H1 (cell line): ENCODE measurements at regions not wholly inside any gene's neighbourhood (a gene's known extent, or its start where the extent isn't known, plus 50 kb on each side); places are given as distances from the start of the nearest gene placed in this dataset.

ENCODE experiments used
- CTCF ChIA-PET: fragments of 300-600 bp; sonication (Branson Sonifier 250); formaldehyde crosslinking; loops from one replicate; lab custom pipeline; 2021; ENCODE audit not compliant: partially characterized antibody; lab: Charles Lee
- POLR2A ChIA-PET: fragments of 300-600 bp; sonication (Branson Sonifier 250); formaldehyde crosslinking; loops from one replicate; lab custom pipeline; 2021; ENCODE audit warnings: inconsistent platforms; ENCODE audit not compliant: partially characterized antibody; lab: Charles Lee
- DNase-seq, 2 experiments: peaks; one replicate each; pipeline versions ENCODE4 v3.0.0 to v3.0.0-alpha.2; 2010 to 2022; ENCODE audit warnings: low spot score in 2 of 2, low read depth in 1 of 2, mixed read lengths in 1 of 2
- FAIRE-seq: peaks from 2 replicates; lab custom pipeline; 2011; peaks lifted over from hg19 to GRCh38; lab: Jason Lieb, UNC
- H2AFZ ChIP-seq: 2 replicates; pipeline ENCODE4 v1.8.1; 2012; ENCODE audit warnings: low read length, inconsistent platforms
- H2AK5ac ChIP-seq: 2 replicates; pipeline ENCODE4 v1.6.1; 2013; ENCODE audit warnings: low read depth, low read length
- H2BK120ac ChIP-seq: replicated peaks from 2 replicates; pipeline ENCODE3; 2013; ENCODE audit warnings: low read depth, low read length, inconsistent platforms
- H2BK12ac ChIP-seq: 2 replicates; pipeline ENCODE4 v1.6.1; 2013; ENCODE audit warnings: low read depth, low read length
- H2BK15ac ChIP-seq: 2 replicates; pipeline ENCODE4 v1.6.1; 2013; ENCODE audit warnings: low read length
- H2BK20ac ChIP-seq: 2 replicates; pipeline ENCODE4 v1.6.1; 2013; ENCODE audit warnings: low read length
- H2BK5ac ChIP-seq: 2 replicates; pipeline ENCODE4 v1.6.1; 2013; ENCODE audit warnings: low read depth, low read length
- H3K14ac ChIP-seq: 2 replicates; pipeline ENCODE4 v1.6.1; 2013; ENCODE audit warnings: inconsistent platforms; ENCODE audit not compliant: insufficient read length
- H3K18ac ChIP-seq: 2 replicates; pipeline ENCODE4 v1.6.1; 2013; ENCODE audit warnings: low read length; ENCODE audit errors: extremely low read depth
- H3K23ac ChIP-seq: 2 replicates; pipeline ENCODE4 v1.6.1; 2013; ENCODE audit warnings: inconsistent platforms; ENCODE audit not compliant: insufficient read length
- H3K23me2 ChIP-seq: 2 replicates; pipeline ENCODE4 v1.6.1; 2013; ENCODE audit warnings: low read depth, low read length
- H3K27ac ChIP-seq: 2 replicates; pipeline ENCODE4 v1.6.1; 2011; ENCODE audit warnings: low read depth, low read length, inconsistent platforms
- H3K27me3 ChIP-seq, 4 experiments: replicated peaks in 1 of 4; 1 replicate in 1 of 4; 2 replicates in 3 of 4; pipeline versions ENCODE4 v1.6.1 to v1.8.1; 2011 to 2013; ENCODE audit warnings: low read length in 3 of 4, mild to moderate bottlenecking in 3 of 4, inconsistent platforms in 2 of 4, mixed read lengths in 2 of 4, moderate library complexity in 1 of 4; ENCODE audit not compliant: control insufficient read depth in 3 of 4, insufficient read depth in 3 of 4; ENCODE audit errors: extremely low read depth in 1 of 4
- H3K36me3 ChIP-seq, 4 experiments: 2 replicates each; pipeline versions ENCODE4 v1.6.1 to v1.8.1; 2011 to 2013; ENCODE audit warnings: mild to moderate bottlenecking in 4 of 4, low read length in 3 of 4, moderate library complexity in 2 of 4, control low read depth in 1 of 4, inconsistent platforms in 1 of 4; ENCODE audit not compliant: insufficient read depth in 4 of 4, control insufficient read depth in 2 of 4
- H3K4ac ChIP-seq: replicated peaks from 2 replicates; pipeline ENCODE3; 2013; ENCODE audit warnings: low read length, low read depth, mixed read lengths, inconsistent platforms; ENCODE audit not compliant: insufficient read length
- H3K4me1 ChIP-seq, 4 experiments: replicated peaks in 1 of 4; 1 replicate in 1 of 4; 2 replicates in 3 of 4; pipeline versions ENCODE4 v1.6.1 to v1.8.1; 2011 to 2013; ENCODE audit warnings: low read length in 3 of 4, inconsistent platforms in 2 of 4, mixed read lengths in 1 of 4; ENCODE audit not compliant: insufficient read depth in 4 of 4, control insufficient read depth in 3 of 4
- H3K4me2 ChIP-seq, 2 experiments: 2 replicates each; pipeline versions ENCODE4 v1.6.1 to v1.8.1; 2011 to 2013; ENCODE audit warnings: low read depth in 2 of 2, low read length in 2 of 2, control low read depth in 1 of 2, inconsistent platforms in 1 of 2, mild to moderate bottlenecking in 1 of 2; ENCODE audit not compliant: insufficient read depth in 1 of 2
- H3K4me3 ChIP-seq, 4 experiments: fragments of 200-600, 300-600 bp in 1 of 4; sonication (generic), shearing (Covaris generic), sonication (Bioruptor Twin) in 1 of 4; 2 replicates each; pipeline versions ENCODE4 v1.5.1 to v1.8.1; 2011 to 2016; ENCODE audit warnings: low read length in 4 of 4, low read depth in 3 of 4, control low read depth in 2 of 4, inconsistent platforms in 2 of 4, mild to moderate bottlenecking in 2 of 4, mixed read lengths in 1 of 4, moderate library complexity in 1 of 4; ENCODE audit not compliant: insufficient read depth in 2 of 4; ENCODE audit errors: extremely low read depth in 1 of 4
- H3K56ac ChIP-seq: replicated peaks from 2 replicates; pipeline ENCODE3; 2013; ENCODE audit warnings: low read depth, mild to moderate bottlenecking, mixed read lengths, low read length, inconsistent platforms; ENCODE audit not compliant: insufficient read length
- H3K79me1 ChIP-seq: 2 replicates; pipeline ENCODE4 v1.6.1; 2013; ENCODE audit warnings: low read depth, low read length, control low read depth
- H3K79me2 ChIP-seq, 2 experiments: 2 replicates each; pipeline versions ENCODE4 v1.6.1 to v1.8.1; 2012 to 2013; ENCODE audit warnings: low read length in 2 of 2, mild to moderate bottlenecking in 2 of 2, inconsistent platforms in 1 of 2; ENCODE audit not compliant: insufficient read depth in 2 of 2, control insufficient read depth in 1 of 2
- H3K9ac ChIP-seq, 4 experiments: replicated peaks in 1 of 4; 1 replicate in 1 of 4; 2 replicates in 3 of 4; pipeline versions ENCODE4 v1.6.1 to v1.8.1; 2011 to 2013; ENCODE audit warnings: low read depth in 3 of 4, low read length in 3 of 4, control low read depth in 2 of 4, mild to moderate bottlenecking in 2 of 4, moderate library complexity in 2 of 4, inconsistent platforms in 1 of 4; ENCODE audit errors: extremely low read depth in 1 of 4
- H3K9me3 ChIP-seq, 2 experiments: 2 replicates each; pipeline versions ENCODE4 v1.6.1 to v1.8.1; 2012 to 2013; ENCODE audit warnings: mild to moderate bottlenecking in 2 of 2, moderate library complexity in 2 of 2, control low read depth in 1 of 2, inconsistent platforms in 1 of 2, low read depth in 1 of 2, low read length in 1 of 2, mixed read lengths in 1 of 2; ENCODE audit not compliant: insufficient read depth in 2 of 2
- H4K20me1 ChIP-seq, 2 experiments: replicated peaks in 1 of 2; 2 replicates each; pipeline versions ENCODE3 to v1.8.1; 2011 to 2013; ENCODE audit warnings: inconsistent platforms in 2 of 2, low read length in 2 of 2, mild to moderate bottlenecking in 1 of 2; ENCODE audit not compliant: insufficient read depth in 2 of 2, control insufficient read depth in 1 of 2
- H4K5ac ChIP-seq: 2 replicates; pipeline ENCODE4 v1.6.1; 2013; ENCODE audit warnings: low read length, low read depth, mixed read lengths, inconsistent platforms; ENCODE audit not compliant: insufficient read length
- H4K8ac ChIP-seq: 2 replicates; pipeline ENCODE4 v1.8.0; 2013; ENCODE audit warnings: mild to moderate bottlenecking, moderate library complexity, low read length, inconsistent platforms; ENCODE audit not compliant: insufficient read depth; ENCODE audit errors: extremely low read depth
- H4K91ac ChIP-seq: replicated peaks from 2 replicates; pipeline ENCODE3; 2013; ENCODE audit warnings: low read length, mixed read lengths, inconsistent platforms; ENCODE audit not compliant: insufficient read length
- EGR1 ChIP-seq: IDR thresholded peaks from 2 replicates; pipeline ENCODE4 v1.6.1; 2011; ENCODE audit warnings: low read depth, low read length, borderline replicate concordance
- FOSL1 ChIP-seq: IDR thresholded peaks from 2 replicates; pipeline ENCODE4 v1.6.1; 2011; ENCODE audit warnings: mild to moderate bottlenecking, low read depth, low read length, moderate library complexity; ENCODE audit not compliant: insufficient read depth
- GTF2F1 ChIP-seq: IDR thresholded peaks from 2 replicates; pipeline ENCODE4 v1.6.1; 2012; ENCODE audit warnings: low read depth, low read length, improper control_type of control experiment, borderline replicate concordance
- HDAC6 ChIP-seq: IDR thresholded peaks from one replicate; pipeline ENCODE4 v1.7.1; 2012; ENCODE audit warnings: low read depth, mild to moderate bottlenecking, inconsistent platforms, low read length, moderate library complexity
- KDM1A ChIP-seq: fragments of 200-600, 300-600 bp; sonication (generic); IDR thresholded peaks from 2 replicates; pipeline ENCODE4 v1.7.1; 2016; ENCODE audit warnings: mild to moderate bottlenecking, low read length, borderline replicate concordance
- KDM4A ChIP-seq: IDR thresholded peaks from one replicate; pipeline ENCODE4 v1.7.1; 2012; ENCODE audit warnings: low read depth, mild to moderate bottlenecking, moderate library complexity, low read length, inconsistent platforms; ENCODE audit not compliant: severe bottlenecking
- POLR2A ChIP-seq, 2 experiments: IDR thresholded peaks; 1 replicate in 1 of 2; 2 replicates in 1 of 2; pipeline ENCODE4 v1.6.1; 2011; ENCODE audit warnings: low read depth in 2 of 2, low read length in 2 of 2, mild to moderate bottlenecking in 2 of 2; ENCODE audit errors: control extremely low read depth in 1 of 2
- SIN3A ChIP-seq, 2 experiments: IDR thresholded peaks in 1 of 2; conservative IDR thresholded peaks in 1 of 2; 2 replicates each; pipeline ENCODE4 v1.6.1; 2011 to 2012; ENCODE audit warnings: low read length in 2 of 2, improper control_type of control experiment in 1 of 2, low read depth in 1 of 2, mild to moderate bottlenecking in 1 of 2
- SP2 ChIP-seq: IDR thresholded peaks from 2 replicates; pipeline ENCODE4 v1.6.1; 2012; ENCODE audit warnings: mild to moderate bottlenecking, low read length, inconsistent platforms
- YY1 ChIP-seq: IDR thresholded peaks from 2 replicates; pipeline ENCODE4 v1.6.1; 2011; ENCODE audit warnings: low read depth, mild to moderate bottlenecking, low read length
- WGBS, 2 experiments: shearing (Covaris generic) in 1 of 2; methylation state at CpG; one replicate each; pipeline versions ENCODE4 v1.1.6 to v1.1.7; 2013 to 2015; ENCODE audit warnings: low lambda C conversion rate in 2 of 2, mixed read lengths in 2 of 2, inconsistent platforms in 1 of 2, low coverage in 1 of 2, missing lambda C conversion rate in 1 of 2; ENCODE audit not compliant: insufficient replicate concordance in 2 of 2, insufficient coverage in 1 of 2, insufficient read length in 1 of 2; ENCODE audit errors: extremely low coverage in 1 of 2, missing lambda C conversion rate in 1 of 2; 5-methylcytosine and 5-hydroxymethylcytosine counted together
- TF ChIP-seq, protein P1 (sequence below): IDR thresholded peaks from 2 replicates; pipeline ENCODE4 v1.6.1; 2011; ENCODE audit warnings: low read depth, mild to moderate bottlenecking, low read length; ENCODE audit not compliant: insufficient read depth

DNA sequence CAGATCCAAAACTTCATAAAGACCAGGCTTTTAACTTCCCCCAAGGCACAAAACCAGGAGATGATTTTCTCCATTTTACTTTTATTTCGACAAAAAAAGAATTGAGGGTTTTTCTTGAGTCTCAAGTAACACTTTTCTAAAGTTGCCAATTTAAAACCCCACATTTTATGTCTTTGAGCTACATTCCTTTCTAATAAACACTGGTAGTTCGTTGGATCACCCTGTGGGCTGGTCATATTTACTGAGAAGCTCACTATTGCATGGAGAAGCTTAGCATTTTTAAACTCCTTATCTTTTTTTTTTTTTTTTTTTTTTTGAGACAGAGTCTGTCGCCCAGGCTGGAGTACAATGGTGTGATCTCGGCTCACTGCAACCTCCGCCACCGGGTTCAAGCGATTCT lies 255.1 kb upstream of the TPM1 start:
- no peak overlapping the region for H3K4ac ChIP-seq
- H3K27me3 ChIP-seq = no peaks in the 10 kb centered on the region
- no peak overlapping the region for H3K9ac ChIP-seq
- H4K20me1 ChIP-seq = peaks cover 0 to 2% of the 10 kb centered on the region in 2 experiments
- CTCF ChIA-PET = interaction anchor here (0.6 to 1.6 kb wide), 4 partner anchors 11 to 260 kb away, joined by 3 to 6 read pairs (median 4); no protein-coding TSS in a partner anchor
- FAIRE-seq = no peak
- H3K79me2 ChIP-seq = no peaks in the 10 kb centered on the region
- H3K4me3 ChIP-seq = no peak overlapping the region
- no peaks in the 10 kb centered on the region for H3K23me2 ChIP-seq
- peaks cover 4 to 7% (median 6%) of the 10 kb centered on the region in 4 experiments for H3K4me1 ChIP-seq
- no peak overlapping the region for H4K91ac ChIP-seq
- H3K56ac ChIP-seq = no peak overlapping the region
- H3K27ac ChIP-seq = no peak overlapping the region
- POLR2A ChIA-PET = no interaction called here
- no peak for DNase-seq
- no peak overlapping the region for H2AK5ac ChIP-seq
- no peak overlapping the region for H2BK15ac ChIP-seq
- no peaks in the 10 kb centered on the region; a peak in 1 of 8 replicates for H3K36me3 ChIP-seq
- H3K79me1 ChIP-seq = no peaks in the 10 kb centered on the region
- no peak overlapping the region for H2BK5ac ChIP-seq
- TF ChIP-seq GTF2F1 (no peak), POLR2A (IDR thresholded peaks at IDR 0.05; ENCODE audit: control extremely low read depth in 1 of 2, low read depth in 2 of 2, low read length in 2 of 2) (no peak), FOSL1 (no peak), HDAC6 (no peak), SP2 (no peak), SIN3A (conservative IDR thresholded peaks at IDR 0.05 in 1 of 2, IDR thresholded peaks at IDR 0.05 in 1 of 2; ENCODE audit: low read depth in 1 of 2, low read length in 2 of 2) (no peak), YY1 (no peak), KDM1A (no peak), KDM4A (no peak), EGR1 (no peak)
- TF ChIP-seq, protein P1, sequence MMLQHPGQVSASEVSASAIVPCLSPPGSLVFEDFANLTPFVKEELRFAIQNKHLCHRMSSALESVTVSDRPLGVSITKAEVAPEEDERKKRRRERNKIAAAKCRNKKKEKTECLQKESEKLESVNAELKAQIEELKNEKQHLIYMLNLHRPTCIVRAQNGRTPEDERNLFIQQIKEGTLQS = no peak
- H4K8ac ChIP-seq = no peak overlapping the region
- 90% methylated on average over 7 of the region's 7 CpGs; no CpG with 5 or more reads in 1 of the 2 experiments for WGBS, 2 experiments
- no peak overlapping the region for H4K5ac ChIP-seq
- H2BK12ac ChIP-seq = no peak overlapping the region
- no peak overlapping the region for H2BK120ac ChIP-seq
- H3K14ac ChIP-seq = no peak overlapping the region
- H2BK20ac ChIP-seq = no peak overlapping the region
- no peaks in the 10 kb centered on the region for H3K9me3 ChIP-seq
- no peak overlapping the region for H3K18ac ChIP-seq
- H3K23ac ChIP-seq = no peak overlapping the region
- no peak overlapping the region for H2AFZ ChIP-seq
- no peak overlapping the region for H3K4me2 ChIP-seq
